SK-N-MC (cell line): ENCODE measurements at regions not wholly inside any gene's neighbourhood (a gene's known extent, or its start where the extent isn't known, plus 50 kb on each side); places are given as distances from the start of the nearest gene placed in this dataset.

ENCODE experiments used
- DNase-seq: peaks from one replicate; pipeline ENCODE4 v3.0.0-alpha.2; 2011; ENCODE audit warnings: low read depth, low spot score
- H3K27ac ChIP-seq: fragments of 200-600 bp; sonication (generic); 2 replicates; pipeline ENCODE4 v1.5.1; 2016; ENCODE audit warnings: mixed run types
- H3K36me3 ChIP-seq: fragments of 200-600 bp; sonication (generic); 2 replicates; pipeline ENCODE4 v1.6.1; 2017; ENCODE audit warnings: antibody characterized with exemption, low read length, mixed read lengths; ENCODE audit not compliant: insufficient read depth
- H3K4me3 ChIP-seq: fragments of 200-600 bp; sonication (generic); 2 replicates; pipeline ENCODE4 v1.5.1; 2016
- H3K9ac ChIP-seq: fragments of 200-600 bp; sonication (generic); 2 replicates; pipeline ENCODE4 v1.8.0; 2017; ENCODE audit warnings: mixed run types, mixed read lengths; ENCODE audit not compliant: insufficient read length
- H3K9me3 ChIP-seq: fragments of 200-600 bp; sonication (generic); 2 replicates; pipeline ENCODE4 v1.6.1; 2017; ENCODE audit warnings: low read depth, mild to moderate bottlenecking, antibody characterized with exemption, low read length, moderate library complexity, mixed read lengths
- EZH2 ChIP-seq: fragments of 200-600 bp; sonication (generic); IDR thresholded peaks from one replicate; pipeline ENCODE4 v1.6.1; 2017; ENCODE audit warnings: antibody characterized with exemption
- FOXP2 ChIP-seq: optimal IDR thresholded peaks from 2 replicates; pipeline ENCODE3; 2011; ENCODE audit warnings: mild to moderate bottlenecking, moderate library complexity; ENCODE audit not compliant: insufficient read depth; ENCODE audit errors: extremely low read length, control extremely low read depth
- POLR2AphosphoS5 ChIP-seq: IDR thresholded peaks from 2 replicates; pipeline ENCODE4 v1.6.1; 2012; ENCODE audit warnings: mild to moderate bottlenecking, low read depth, low read length, borderline replicate concordance

DNA sequence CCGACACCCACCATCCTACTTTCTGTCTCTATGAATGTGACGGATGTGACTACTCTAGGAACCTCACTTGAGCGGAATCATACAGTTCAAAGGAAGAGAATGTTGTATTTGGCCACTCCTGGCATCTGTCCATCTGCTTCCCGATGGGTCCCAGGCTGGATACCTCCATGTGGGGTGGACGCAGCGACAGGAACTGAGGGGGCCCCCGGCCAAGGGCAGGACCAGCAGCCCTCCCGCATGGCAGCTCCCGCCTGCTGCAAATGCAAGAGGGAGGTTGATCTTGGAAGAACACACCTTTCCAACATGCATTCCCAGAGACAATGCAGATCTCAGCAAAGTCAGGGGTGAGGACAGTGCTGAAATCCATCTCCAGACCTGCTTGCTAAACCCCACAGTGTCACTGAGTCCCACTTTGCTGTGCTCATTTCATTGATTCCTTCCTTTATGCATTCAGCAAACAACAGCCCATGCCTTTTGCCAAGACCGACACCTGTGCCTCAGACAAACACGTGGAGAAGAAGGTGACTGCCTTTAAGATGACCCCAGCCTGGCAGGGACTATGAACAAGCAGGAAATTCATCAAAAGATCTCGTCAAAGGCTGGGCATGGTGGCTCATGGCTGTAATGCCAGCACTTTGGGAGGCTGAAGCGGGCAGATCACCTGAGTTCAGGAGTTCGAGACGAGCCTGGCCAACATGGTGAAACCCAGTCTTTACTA lies 246.2 kb downstream of the CTTN start:
- no peaks in the 10 kb centered on the region for H3K36me3 ChIP-seq
- no peak for DNase-seq
- H3K9me3 ChIP-seq = no peaks in the 10 kb centered on the region
- H3K27ac ChIP-seq = no peak overlapping the region
- H3K4me3 ChIP-seq = no peak overlapping the region
- no peak overlapping the region for H3K9ac ChIP-seq
- TF ChIP-seq EZH2 = no peak
- TF ChIP-seq POLR2AphosphoS5 = no peak
- no peak for TF ChIP-seq FOXP2

DNA sequence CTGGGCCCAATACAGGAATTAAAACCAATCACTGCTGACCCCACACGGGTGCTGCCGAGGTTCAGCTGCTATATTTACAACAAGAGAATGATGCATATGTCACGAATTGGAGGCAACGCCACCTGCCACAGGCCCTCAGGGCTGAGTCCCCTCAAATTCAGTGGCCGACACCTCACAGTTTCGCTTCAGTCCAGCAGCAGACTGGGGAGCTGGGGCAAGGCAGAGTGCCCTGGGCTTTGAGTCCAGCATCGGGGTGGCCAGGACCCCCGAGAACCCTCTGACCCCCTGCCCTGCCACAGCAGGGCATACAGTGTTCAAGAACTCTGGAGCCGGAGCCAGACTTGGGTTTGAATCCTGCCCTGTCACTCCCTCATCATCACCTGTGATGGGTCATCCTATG lies 247.2 kb downstream of the CTTN start:
- Histone ChIP-seq H3K27ac (no peak overlapping the region), H3K36me3 (no peaks in the 10 kb centered on the region), H3K4me3 (no peak overlapping the region), H3K9me3 (no peaks in the 10 kb centered on the region), H3K9ac (no peak overlapping the region)
- DNase-seq = no peak
- no peak for TF ChIP-seq FOXP2
- TF ChIP-seq EZH2 = no peak
- no peak for TF ChIP-seq POLR2AphosphoS5

- no peak overlapping the region for H3K9ac ChIP-seq
- no peak overlapping the region for H3K4me3 ChIP-seq
- no peak for TF ChIP-seq FOXP2
- TF ChIP-seq POLR2AphosphoS5 = no peak
- TF ChIP-seq EZH2 = no peak
These were observed 248.1 kb downstream of the CTTN start for GRCh38 chr11:70646272-70647049.

GRCh38 chr11:70647188-70648166 lies 249.1 kb downstream of the CTTN start:
- H3K9me3 ChIP-seq = no peaks in the 10 kb centered on the region
- H3K9ac ChIP-seq = no peak overlapping the region
- TF ChIP-seq EZH2 = no peak
- TF ChIP-seq POLR2AphosphoS5 = no peak
- H3K36me3 ChIP-seq = no peaks in the 10 kb centered on the region
- H3K27ac ChIP-seq = no peak overlapping the region
- no peak for DNase-seq
- no peak overlapping the region for H3K4me3 ChIP-seq

More at GRCh38 chr11:70646272-70647049, 248.1 kb downstream of the CTTN start:
- Histone ChIP-seq H3K27ac (no peak overlapping the region), H3K36me3 (no peaks in the 10 kb centered on the region), H3K9me3 (no peaks in the 10 kb centered on the region)
- no peak for DNase-seq

DNA sequence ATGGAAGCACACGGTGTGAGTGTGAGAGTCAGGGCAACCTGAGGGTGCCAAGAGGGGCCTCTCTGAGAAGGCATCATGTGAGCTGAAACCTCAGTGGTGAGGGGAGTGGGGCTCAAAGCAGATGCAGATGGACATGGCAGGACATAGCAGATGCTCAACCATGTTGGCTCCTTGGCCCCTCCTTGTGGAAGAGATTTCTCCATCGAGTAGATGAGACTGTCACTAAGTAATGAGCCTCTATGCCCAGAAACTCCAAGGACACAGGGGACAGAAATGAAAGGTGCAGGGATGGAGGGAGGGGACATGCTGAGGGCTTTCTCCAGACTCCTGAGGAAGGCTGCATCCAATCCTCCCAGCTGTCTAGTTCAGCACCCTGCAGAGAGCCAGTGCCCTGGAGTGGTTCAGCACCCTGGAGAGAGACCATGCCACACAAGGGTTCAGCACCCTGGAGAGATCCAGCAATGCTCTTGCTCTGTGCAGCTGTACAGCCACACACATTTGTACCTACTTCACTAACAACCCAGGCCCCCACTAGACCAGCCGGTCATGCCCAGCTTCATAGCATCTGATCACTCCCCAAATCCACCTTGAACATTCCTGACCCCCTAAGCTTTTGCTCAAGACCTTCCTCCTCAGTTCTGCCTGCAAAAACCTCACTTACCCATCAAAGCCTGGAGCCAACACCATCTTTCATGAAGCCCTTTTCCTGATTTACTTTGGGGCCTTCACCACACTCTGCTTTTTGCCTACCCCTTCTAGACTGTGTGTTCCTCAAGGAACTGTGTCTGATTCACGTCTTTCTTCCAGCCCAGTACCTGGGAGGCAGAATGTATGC lies 252.0 kb downstream of the CTTN start:
- H3K9me3 ChIP-seq = no peaks in the 10 kb centered on the region
- no peaks in the 10 kb centered on the region for H3K36me3 ChIP-seq
- H3K27ac ChIP-seq = no peak overlapping the region
- peak; percentile 35 for DNase-seq
- no peak overlapping the region for H3K9ac ChIP-seq
- H3K4me3 ChIP-seq = no peak overlapping the region
- TF ChIP-seq EZH2 (no peak), FOXP2 (no peak), POLR2AphosphoS5 (no peak)

- TF ChIP-seq POLR2AphosphoS5 = no peak
- no peak for TF ChIP-seq EZH2
- TF ChIP-seq FOXP2 = no peak
- Histone ChIP-seq H3K9me3 (no peaks in the 10 kb centered on the region), H3K9ac (no peak overlapping the region), H3K36me3 (no peaks in the 10 kb centered on the region), H3K4me3 (no peak overlapping the region), H3K27ac (no peak overlapping the region)
- DNase-seq = no peak
These were observed 252.7 kb downstream of the CTTN start for GRCh38 chr11:70651031-70651430.

GRCh38 chr11:70654016-70654415 lies 255.7 kb downstream of the CTTN start:
- H3K36me3 ChIP-seq = no peaks in the 10 kb centered on the region
- H3K9me3 ChIP-seq = no peaks in the 10 kb centered on the region
- TF ChIP-seq EZH2 (no peak), FOXP2 (no peak), POLR2AphosphoS5 (no peak)
- no peak overlapping the region for H3K27ac ChIP-seq
- no peak overlapping the region for H3K9ac ChIP-seq
- DNase-seq = no peak
- no peak overlapping the region for H3K4me3 ChIP-seq

DNA sequence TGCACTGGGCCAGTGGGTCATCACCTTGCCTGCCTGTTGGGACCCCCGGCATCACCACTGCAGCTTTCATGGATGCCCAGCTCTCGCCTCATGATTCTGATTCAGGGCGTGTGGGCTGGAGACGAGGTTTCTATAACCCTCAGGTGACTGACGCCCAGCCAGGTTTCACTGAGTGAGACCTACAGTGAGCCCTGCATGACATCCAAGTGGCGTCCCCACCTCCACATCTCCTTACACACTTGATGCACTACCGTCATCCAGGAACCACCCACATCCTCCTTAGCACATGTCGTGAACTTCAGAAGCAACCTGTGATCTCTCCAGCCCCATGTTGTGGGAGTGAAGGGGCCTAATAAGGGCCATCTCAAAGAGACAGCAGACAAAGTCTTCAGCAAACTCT lies 257.5 kb downstream of the CTTN start:
- H3K36me3 ChIP-seq = no peaks in the 10 kb centered on the region
- no peak for DNase-seq
- no peak for TF ChIP-seq EZH2
- TF ChIP-seq FOXP2 = no peak
- no peak for TF ChIP-seq POLR2AphosphoS5
- H3K9ac ChIP-seq = no peak overlapping the region
- H3K9me3 ChIP-seq = no peaks in the 10 kb centered on the region
- no peak overlapping the region for H3K27ac ChIP-seq
- H3K4me3 ChIP-seq = no peak overlapping the region
